ENCODE measurements at regions not wholly inside any gene's neighbourhood (a gene's known extent, or its start where the extent isn't known, plus 50 kb on each side); places are given as distances from the start of the nearest gene placed in this dataset.

GRCh38 chr1:17943506-17943905, 164.1 kb upstream of the IGSF21 start:
- no peak for TF ChIP-seq CTCF (conservative IDR thresholded peaks at IDR 0.05; ENCODE audit: low read depth, low read length)
- TF ChIP-seq EZH2 (IDR thresholded peaks at IDR 0.05; ENCODE audit: borderline replicate concordance, low read depth, low read length, poor library complexity, severe bottlenecking), result no peak
